Stimulated activated naive CD8-positive, alpha-beta T cell treated with anti-CD3 and anti-CD28 coated beads, Interleukin-15, Interleukin-2, amounts not matched to agents 100 ng/mL and 50 ng/mL, for 24 hours (primary cell): ENCODE measurements at regions not wholly inside any gene's neighbourhood (a gene's known extent, or its start where the extent isn't known, plus 50 kb on each side); places are given as distances from the start of the nearest gene placed in this dataset.

ENCODE experiments used
- H3K27ac Mint-ChIP-seq: one replicate; pipeline ENCODE4 v1.8.0; 2021; ENCODE audit warnings: mild to moderate bottlenecking, mixed read lengths
- H3K27me3 Mint-ChIP-seq: one replicate; pipeline ENCODE4 v1.8.0; 2021; ENCODE audit warnings: mixed read lengths
- H3K36me3 Mint-ChIP-seq: one replicate; pipeline ENCODE4 v1.8.0; 2021; ENCODE audit warnings: low read depth, mixed read lengths
- H3K4me1 Mint-ChIP-seq: one replicate; pipeline ENCODE4 v1.8.0; 2021; ENCODE audit warnings: low read depth, mixed read lengths
- H3K4me3 Mint-ChIP-seq: one replicate; pipeline ENCODE4 v1.8.0; 2021; ENCODE audit warnings: mild to moderate bottlenecking, mixed read lengths
- H3K9me3 Mint-ChIP-seq: one replicate; pipeline ENCODE4 v1.8.0; 2021; ENCODE audit warnings: mixed read lengths

DNA sequence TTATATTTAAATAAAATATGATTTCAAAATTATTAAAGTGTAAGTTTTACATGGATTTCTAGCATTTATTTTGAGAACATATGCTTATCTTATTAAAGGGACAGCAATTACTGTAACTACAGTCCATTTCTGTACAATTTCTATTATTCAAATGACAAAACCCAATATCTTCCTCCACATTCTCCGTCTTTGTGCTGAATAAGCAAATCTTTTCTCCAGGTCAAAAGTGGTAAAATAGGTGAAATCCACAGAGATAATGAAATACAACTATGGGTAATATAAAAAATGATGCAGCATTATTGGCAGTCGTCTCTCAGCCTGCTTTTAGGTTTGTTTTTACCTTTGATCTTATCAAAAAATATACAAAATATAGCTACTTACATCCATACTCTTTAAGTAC is 79.4 kb upstream of the OTX2 start:
- Mint-ChIP-seq H3K27me3 (peaks cover 38% of the 10 kb centered on the region), H3K36me3 (no peaks in the 10 kb centered on the region), H3K4me3 (no peak overlapping the region), H3K9me3 (no peaks in the 10 kb centered on the region), H3K4me1 (no peaks in the 10 kb centered on the region), H3K27ac (no peak overlapping the region)

- no peak overlapping the region for H3K4me3 Mint-ChIP-seq
- H3K27ac Mint-ChIP-seq = no peak overlapping the region
- no peaks in the 10 kb centered on the region for H3K4me1 Mint-ChIP-seq
- H3K27me3 Mint-ChIP-seq = peaks cover 38% of the 10 kb centered on the region
- no peaks in the 10 kb centered on the region for H3K9me3 Mint-ChIP-seq
- H3K36me3 Mint-ChIP-seq = no peaks in the 10 kb centered on the region
These were observed 78.0 kb upstream of the OTX2 start for GRCh38 chr14:56888274-56888673.

- no peak overlapping the region for H3K4me3 Mint-ChIP-seq
- H3K36me3 Mint-ChIP-seq = no peaks in the 10 kb centered on the region
- no peaks in the 10 kb centered on the region for H3K4me1 Mint-ChIP-seq
- H3K27ac Mint-ChIP-seq = no peak overlapping the region
- H3K27me3 Mint-ChIP-seq = peaks cover 31% of the 10 kb centered on the region
- no peaks in the 10 kb centered on the region for H3K9me3 Mint-ChIP-seq
These were observed 76.9 kb upstream of the OTX2 start for GRCh38 chr14:56887216-56887615.

DNA sequence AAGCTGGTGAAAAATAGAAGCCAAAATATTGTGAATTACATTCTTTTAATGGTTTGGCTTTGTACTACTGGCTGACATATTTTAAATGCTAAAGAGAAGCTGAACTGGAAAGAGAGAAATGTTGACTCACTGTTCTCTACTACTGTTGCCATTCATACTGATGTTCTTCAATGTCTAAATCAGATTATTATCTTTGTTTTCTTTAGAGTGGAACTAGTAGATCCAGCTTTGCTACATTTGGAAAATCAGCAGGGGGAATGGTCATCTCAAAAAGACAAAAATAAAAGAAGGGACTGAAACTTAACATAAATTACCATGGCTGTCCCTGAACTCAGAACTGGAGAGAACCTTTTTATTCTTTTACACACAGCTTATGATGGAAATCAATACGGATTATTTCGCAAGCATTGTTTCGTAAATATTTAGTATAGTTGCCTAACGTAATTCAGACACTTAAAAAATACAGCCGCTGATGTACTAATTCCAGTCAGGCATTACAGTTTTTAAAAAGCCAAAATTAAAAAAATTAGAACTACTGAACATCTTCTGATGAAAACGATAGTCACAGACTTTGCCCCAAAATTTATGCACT is 76.3 kb upstream of the OTX2 start:
- no peaks in the 10 kb centered on the region for H3K9me3 Mint-ChIP-seq
- no peak overlapping the region for H3K4me3 Mint-ChIP-seq
- H3K27me3 Mint-ChIP-seq = peaks cover 28% of the 10 kb centered on the region
- no peaks in the 10 kb centered on the region for H3K4me1 Mint-ChIP-seq
- no peaks in the 10 kb centered on the region for H3K36me3 Mint-ChIP-seq
- no peak overlapping the region for H3K27ac Mint-ChIP-seq

- Mint-ChIP-seq H3K27ac (no peak overlapping the region), H3K4me1 (no peaks in the 10 kb centered on the region), H3K36me3 (no peaks in the 10 kb centered on the region), H3K4me3 (no peak overlapping the region), H3K9me3 (no peaks in the 10 kb centered on the region), H3K27me3 (peaks cover 25% of the 10 kb centered on the region)
These were observed 75.5 kb upstream of the OTX2 start for GRCh38 chr14:56885825-56886224.

GRCh38 chr14:56884617-56885016 is 74.3 kb upstream of the OTX2 start:
- no peaks in the 10 kb centered on the region for H3K4me1 Mint-ChIP-seq
- H3K4me3 Mint-ChIP-seq = no peak overlapping the region
- no peaks in the 10 kb centered on the region for H3K36me3 Mint-ChIP-seq
- H3K9me3 Mint-ChIP-seq = peaks cover 3% of the 10 kb centered on the region
- peaks cover 28% of the 10 kb centered on the region for H3K27me3 Mint-ChIP-seq
- no peak overlapping the region for H3K27ac Mint-ChIP-seq

GRCh38 chr14:56881181-56881580 is 70.9 kb upstream of the OTX2 start:
- Mint-ChIP-seq H3K36me3 (no peaks in the 10 kb centered on the region), H3K27me3 (peaks cover 22% of the 10 kb centered on the region), H3K4me3 (no peak overlapping the region), H3K4me1 (no peaks in the 10 kb centered on the region), H3K9me3 (peaks cover 3% of the 10 kb centered on the region), H3K27ac (no peak overlapping the region)

DNA sequence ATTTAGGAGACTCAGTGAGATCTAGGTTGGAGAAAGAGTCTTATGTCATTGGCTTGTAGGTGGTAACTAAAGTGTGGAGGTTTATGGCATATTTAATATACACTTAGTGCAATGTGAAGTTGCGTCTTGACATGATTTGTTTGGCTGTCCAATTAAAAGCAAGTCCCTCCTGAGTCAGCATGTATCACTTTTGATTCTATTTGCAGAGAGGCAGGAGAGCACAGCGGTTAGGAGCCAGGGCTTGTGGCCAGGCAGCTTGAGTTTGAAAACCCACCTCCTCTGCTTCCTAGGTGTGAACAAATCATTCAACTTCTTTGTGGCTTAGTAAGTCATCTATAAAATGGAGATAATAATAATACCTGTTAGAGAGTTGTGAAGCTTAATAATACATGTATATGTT is 68.5 kb upstream of the OTX2 start:
- H3K4me3 Mint-ChIP-seq = no peak overlapping the region

DNA sequence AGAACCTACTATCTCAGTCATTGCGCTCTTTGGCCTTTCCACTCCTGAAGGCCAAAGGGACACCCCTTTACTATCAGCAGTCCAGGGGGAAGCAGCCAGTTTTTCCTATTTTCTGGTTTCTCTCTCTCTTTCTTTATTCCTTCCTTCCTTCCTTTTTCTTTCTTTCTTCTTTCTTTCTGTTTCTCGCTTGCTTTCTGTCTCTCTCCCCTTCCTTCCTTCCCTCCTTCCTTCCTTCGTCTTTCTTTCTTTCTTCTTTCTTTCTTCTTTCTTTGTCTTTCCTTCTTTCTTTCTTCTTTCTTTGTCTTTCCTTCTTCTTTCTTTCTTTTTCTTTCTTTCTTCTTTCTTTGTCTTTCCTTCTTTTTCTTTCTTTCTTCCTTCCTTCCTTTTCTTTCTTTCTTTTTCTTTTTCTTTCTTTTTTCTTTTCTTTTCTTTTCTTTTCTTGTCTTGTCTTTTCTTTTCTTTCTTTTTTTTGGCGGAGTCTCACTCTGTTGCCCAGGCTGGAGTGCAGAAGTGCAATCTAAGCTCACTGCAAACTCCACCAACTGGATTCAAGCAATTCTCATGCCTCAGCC is 64.9 kb upstream of the OTX2 start:
- H3K27ac Mint-ChIP-seq = no peak overlapping the region

More for the DNA sequence above, 68.5 kb upstream of the OTX2 start:
- H3K4me1 Mint-ChIP-seq = no peaks in the 10 kb centered on the region
- peaks cover 3% of the 10 kb centered on the region for H3K9me3 Mint-ChIP-seq
- H3K27ac Mint-ChIP-seq = no peak overlapping the region
- peaks cover 19% of the 10 kb centered on the region for H3K27me3 Mint-ChIP-seq
- no peaks in the 10 kb centered on the region for H3K36me3 Mint-ChIP-seq

GRCh38 chr14:56874375-56874774 is 64.1 kb upstream of the OTX2 start:
- Mint-ChIP-seq H3K4me3 (no peak overlapping the region), H3K9me3 (no peaks in the 10 kb centered on the region), H3K36me3 (no peaks in the 10 kb centered on the region), H3K27ac (no peak overlapping the region), H3K27me3 (peaks cover 6% of the 10 kb centered on the region), H3K4me1 (no peaks in the 10 kb centered on the region)

More for the DNA sequence above, 64.9 kb upstream of the OTX2 start:
- H3K36me3 Mint-ChIP-seq = no peaks in the 10 kb centered on the region
- peaks cover 3% of the 10 kb centered on the region for H3K9me3 Mint-ChIP-seq
- no peaks in the 10 kb centered on the region for H3K4me1 Mint-ChIP-seq
- H3K4me3 Mint-ChIP-seq = no peak overlapping the region
- H3K27me3 Mint-ChIP-seq = peaks cover 11% of the 10 kb centered on the region

DNA sequence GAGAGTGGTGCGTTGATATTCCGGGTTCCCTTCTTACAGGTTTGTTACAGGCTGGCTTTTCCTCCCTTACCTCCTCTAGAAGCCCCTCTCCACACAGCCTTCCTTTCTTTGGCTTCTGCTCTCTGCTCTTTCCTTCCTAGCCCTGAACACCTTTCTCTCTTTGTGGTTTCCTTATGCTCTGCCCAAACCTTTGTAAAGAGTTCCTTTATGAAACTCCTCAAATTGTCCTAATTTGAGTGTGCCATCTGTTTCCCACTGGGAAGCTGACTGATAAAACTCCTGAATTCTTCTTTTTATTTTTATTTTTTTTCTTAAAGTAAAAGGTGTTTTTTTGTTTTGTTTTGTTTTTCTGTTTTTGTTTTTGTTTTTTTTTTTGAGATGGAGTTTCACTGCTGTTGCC is 60.1 kb upstream of the OTX2 start:
- H3K4me3 Mint-ChIP-seq = no peak overlapping the region
- H3K4me1 Mint-ChIP-seq = no peaks in the 10 kb centered on the region
- H3K36me3 Mint-ChIP-seq = no peaks in the 10 kb centered on the region
- H3K27ac Mint-ChIP-seq = no peak overlapping the region
- H3K9me3 Mint-ChIP-seq = no peaks in the 10 kb centered on the region
- H3K27me3 Mint-ChIP-seq = peaks cover 1% of the 10 kb centered on the region

- Mint-ChIP-seq H3K27me3 (peaks cover 6% of the 10 kb centered on the region), H3K4me1 (no peaks in the 10 kb centered on the region), H3K9me3 (no peaks in the 10 kb centered on the region), H3K27ac (no peak overlapping the region), H3K36me3 (no peaks in the 10 kb centered on the region), H3K4me3 (no peak overlapping the region)
These were observed 58.4 kb upstream of the OTX2 start for GRCh38 chr14:56868660-56869059.

- Mint-ChIP-seq H3K27ac (no peak overlapping the region), H3K9me3 (no peaks in the 10 kb centered on the region), H3K36me3 (no peaks in the 10 kb centered on the region), H3K27me3 (peaks cover 28% of the 10 kb centered on the region), H3K4me1 (no peaks in the 10 kb centered on the region), H3K4me3 (no peak overlapping the region)
These were observed 52.6 kb upstream of the OTX2 start for GRCh38 chr14:56862836-56863235.

DNA sequence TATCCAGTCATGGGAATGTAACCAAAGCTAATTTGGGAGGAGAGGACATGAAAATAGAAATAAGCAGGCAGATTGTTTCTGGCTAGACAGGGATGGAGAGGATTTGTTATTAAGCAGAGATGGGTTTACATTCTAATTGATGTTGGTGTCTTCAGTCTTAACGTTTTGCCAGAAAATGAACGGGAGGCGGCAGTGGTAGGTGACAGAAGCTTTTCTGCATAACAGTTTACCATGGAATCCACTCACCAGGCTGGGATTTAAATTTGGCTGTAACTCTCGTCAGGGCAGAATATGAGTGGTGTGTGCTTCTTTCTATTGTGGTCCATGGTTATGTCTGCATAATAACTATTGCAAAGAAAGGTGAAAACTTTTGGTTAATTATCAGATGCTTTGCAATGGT is 50.2 kb upstream of the OTX2 start:
- H3K9me3 Mint-ChIP-seq = no peaks in the 10 kb centered on the region
- peaks cover 43% of the 10 kb centered on the region for H3K27me3 Mint-ChIP-seq
- no peak overlapping the region for H3K27ac Mint-ChIP-seq
- no peaks in the 10 kb centered on the region for H3K36me3 Mint-ChIP-seq
- H3K4me1 Mint-ChIP-seq = no peaks in the 10 kb centered on the region
- no peak overlapping the region for H3K4me3 Mint-ChIP-seq
